ENCODE measurements at regions not wholly inside any gene's neighbourhood (a gene's known extent, or its start where the extent isn't known, plus 50 kb on each side); places are given as distances from the start of the nearest gene placed in this dataset.

GRCh38 chrX:113330416-113330815 lies 489.8 kb upstream of the AMOT start:
- no peak for TF ChIP-seq CTCF (IDR thresholded peaks at IDR 0.05; ENCODE audit: borderline replicate concordance, insufficient read depth, low read depth, low read length)
- no peak overlapping the region for H3K4me3 ChIP-seq (ENCODE audit: low read depth, low read length)

- no peak overlapping the region for H3K4me3 ChIP-seq (ENCODE audit: low read depth, low read length)
- TF ChIP-seq CTCF (IDR thresholded peaks at IDR 0.05; ENCODE audit: borderline replicate concordance, insufficient read depth, low read depth, low read length): no peak
Observed at GRCh38 chrX:113315927-113316326, 475.3 kb upstream of the AMOT start.

- H3K4me3 ChIP-seq (ENCODE audit: low read depth, low read length): no peak overlapping the region
- no peak for TF ChIP-seq CTCF (IDR thresholded peaks at IDR 0.05; ENCODE audit: borderline replicate concordance, insufficient read depth, low read depth, low read length)
Observed at GRCh38 chrX:113305496-113305895, 464.9 kb upstream of the AMOT start.

GRCh38 chrX:113300580-113300979 lies 459.9 kb upstream of the AMOT start:
- no peak overlapping the region for H3K4me3 ChIP-seq (ENCODE audit: low read depth, low read length)

GRCh38 chrX:113297437-113297836 lies 456.8 kb upstream of the AMOT start:
- no peak for TF ChIP-seq CTCF (IDR thresholded peaks at IDR 0.05; ENCODE audit: borderline replicate concordance, insufficient read depth, low read depth, low read length)

More at GRCh38 chrX:113300580-113300979, 459.9 kb upstream of the AMOT start:
- TF ChIP-seq CTCF (IDR thresholded peaks at IDR 0.05; ENCODE audit: borderline replicate concordance, insufficient read depth, low read depth, low read length): no peak

GRCh38 chrX:113289503-113289902 lies 448.9 kb upstream of the AMOT start:
- no peak for TF ChIP-seq CTCF (IDR thresholded peaks at IDR 0.05; ENCODE audit: borderline replicate concordance, insufficient read depth, low read depth, low read length)
- no peak overlapping the region for H3K4me3 ChIP-seq (ENCODE audit: low read depth, low read length)

More at GRCh38 chrX:113297437-113297836, 456.8 kb upstream of the AMOT start:
- no peak overlapping the region for H3K4me3 ChIP-seq (ENCODE audit: low read depth, low read length)

- no peak overlapping the region for H3K4me3 ChIP-seq (ENCODE audit: low read depth, low read length)
- TF ChIP-seq CTCF (IDR thresholded peaks at IDR 0.05; ENCODE audit: borderline replicate concordance, insufficient read depth, low read depth, low read length): no peak
Observed at GRCh38 chrX:113287761-113288160, 447.1 kb upstream of the AMOT start.

Measured in GM12875 (cell line).